GM13976 (cell line): ENCODE measurements at regions not wholly inside any gene's neighbourhood (a gene's known extent, or its start where the extent isn't known, plus 50 kb on each side); places are given as distances from the start of the nearest gene placed in this dataset.

Source experiments
- DNase-seq: peaks from one replicate; pipeline ENCODE4 v3.0.0; 2012; ENCODE audit warnings: low spot score
- in situ Hi-C: fragments of 300-500 bp; cut with MboI; formaldehyde crosslinking; loops from one replicate; pipeline ENCODE4 v1.12.0; 2022; ENCODE audit warnings: low sequenced_read_pairs, mixed read lengths, inconsistent platforms; ENCODE audit not compliant: unreplicated experiment
- TF ChIP-seq, protein P1 (sequence below): IDR thresholded peaks from 2 replicates; pipeline ENCODE4 v1.5.1; 2012; ENCODE audit warnings: borderline replicate concordance, mild to moderate bottlenecking; ENCODE audit not compliant: insufficient read depth; ENCODE audit errors: extremely low read depth, missing control alignments, control extremely low read depth

DNA sequence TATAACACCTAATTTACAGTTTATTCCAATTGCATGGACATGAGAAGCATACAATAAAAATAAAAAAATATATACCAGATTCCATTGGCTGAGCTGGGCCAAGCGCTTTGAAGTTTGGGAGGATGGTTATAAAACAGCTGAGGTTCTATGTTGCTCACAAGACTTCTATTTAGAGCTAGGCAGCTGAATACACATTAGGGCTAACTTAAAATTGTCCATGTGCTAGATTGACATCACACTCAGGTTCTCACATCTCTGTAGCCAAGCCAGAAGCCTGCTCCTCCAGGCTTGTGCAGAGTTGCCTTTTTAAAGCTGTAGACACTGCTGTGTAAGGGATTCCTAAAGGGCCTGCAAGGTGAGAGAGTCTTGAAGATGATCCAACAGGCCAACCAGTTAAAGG is 871.1 kb upstream of the FANCL start:
- DNase-seq: no peak
- in situ Hi-C loops: no loop called here
- TF ChIP-seq, protein P1, sequence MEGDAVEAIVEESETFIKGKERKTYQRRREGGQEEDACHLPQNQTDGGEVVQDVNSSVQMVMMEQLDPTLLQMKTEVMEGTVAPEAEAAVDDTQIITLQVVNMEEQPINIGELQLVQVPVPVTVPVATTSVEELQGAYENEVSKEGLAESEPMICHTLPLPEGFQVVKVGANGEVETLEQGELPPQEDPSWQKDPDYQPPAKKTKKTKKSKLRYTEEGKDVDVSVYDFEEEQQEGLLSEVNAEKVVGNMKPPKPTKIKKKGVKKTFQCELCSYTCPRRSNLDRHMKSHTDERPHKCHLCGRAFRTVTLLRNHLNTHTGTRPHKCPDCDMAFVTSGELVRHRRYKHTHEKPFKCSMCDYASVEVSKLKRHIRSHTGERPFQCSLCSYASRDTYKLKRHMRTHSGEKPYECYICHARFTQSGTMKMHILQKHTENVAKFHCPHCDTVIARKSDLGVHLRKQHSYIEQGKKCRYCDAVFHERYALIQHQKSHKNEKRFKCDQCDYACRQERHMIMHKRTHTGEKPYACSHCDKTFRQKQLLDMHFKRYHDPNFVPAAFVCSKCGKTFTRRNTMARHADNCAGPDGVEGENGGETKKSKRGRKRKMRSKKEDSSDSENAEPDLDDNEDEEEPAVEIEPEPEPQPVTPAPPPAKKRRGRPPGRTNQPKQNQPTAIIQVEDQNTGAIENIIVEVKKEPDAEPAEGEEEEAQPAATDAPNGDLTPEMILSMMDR: no peak

DNA sequence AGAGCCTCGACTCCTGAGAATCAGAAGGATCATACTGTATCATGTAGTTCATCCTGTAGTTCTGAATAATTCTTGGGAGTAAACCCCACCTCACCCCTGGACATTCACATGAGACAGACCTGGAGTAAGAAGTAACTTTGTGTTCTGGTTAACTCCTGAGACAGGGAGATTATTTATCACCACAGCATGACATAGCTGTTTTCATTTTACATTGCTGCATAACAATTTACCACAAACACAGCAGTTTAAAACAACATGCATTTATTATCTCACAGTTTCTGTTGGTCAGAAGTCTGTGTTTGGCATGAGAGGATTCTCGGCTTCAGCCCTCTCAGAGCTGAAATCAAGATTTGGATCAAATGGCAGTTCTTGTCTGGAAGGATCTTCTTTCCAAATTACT is 855.8 kb upstream of the FANCL start:
- in situ Hi-C loops: no loop called here
- TF ChIP-seq, protein P1: no peak
- DNase-seq: no peak

DNA sequence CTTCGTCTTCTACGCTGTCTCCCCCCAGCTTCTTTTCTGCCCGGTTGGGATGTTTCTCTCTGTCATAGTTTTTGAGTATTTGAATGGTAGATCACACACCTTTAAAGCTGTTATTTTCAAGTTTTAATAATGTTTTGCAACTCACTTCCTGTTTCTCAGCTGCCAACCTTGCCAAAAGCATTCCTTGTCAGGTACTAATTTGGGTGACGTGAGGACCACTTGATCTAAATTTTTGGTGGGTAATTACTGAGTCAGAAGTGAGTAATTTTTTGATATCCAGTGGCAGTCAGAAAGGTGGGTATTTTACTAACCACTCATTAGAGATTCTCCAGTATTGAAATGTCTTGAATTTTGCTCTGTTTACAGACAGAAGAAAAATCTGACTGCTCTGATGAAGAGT is 852.4 kb upstream of the FANCL start:
- in situ Hi-C loops: no loop called here
- TF ChIP-seq, protein P1: no peak
- DNase-seq: no peak

DNA sequence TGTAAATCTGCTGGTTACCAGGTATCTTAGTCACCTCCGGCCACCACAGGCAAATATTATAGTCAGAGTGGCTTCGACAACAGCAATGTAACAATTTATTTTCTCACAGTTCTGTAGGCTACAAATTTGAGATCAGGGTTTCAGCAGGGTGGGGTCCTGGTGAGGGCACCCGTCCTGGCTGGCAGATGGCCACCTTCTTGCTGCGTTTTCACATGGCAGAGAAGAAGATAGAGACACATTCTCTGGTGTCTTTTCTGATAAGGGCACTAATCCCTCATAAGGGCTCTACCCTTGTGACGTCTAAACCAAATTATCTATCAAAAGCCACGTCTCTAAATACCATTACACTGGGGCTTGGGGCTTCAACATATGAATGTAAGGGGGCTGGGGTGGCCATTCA is 843.2 kb upstream of the FANCL start:
- no peak for DNase-seq
- in situ Hi-C loops: no loop called here

DNA sequence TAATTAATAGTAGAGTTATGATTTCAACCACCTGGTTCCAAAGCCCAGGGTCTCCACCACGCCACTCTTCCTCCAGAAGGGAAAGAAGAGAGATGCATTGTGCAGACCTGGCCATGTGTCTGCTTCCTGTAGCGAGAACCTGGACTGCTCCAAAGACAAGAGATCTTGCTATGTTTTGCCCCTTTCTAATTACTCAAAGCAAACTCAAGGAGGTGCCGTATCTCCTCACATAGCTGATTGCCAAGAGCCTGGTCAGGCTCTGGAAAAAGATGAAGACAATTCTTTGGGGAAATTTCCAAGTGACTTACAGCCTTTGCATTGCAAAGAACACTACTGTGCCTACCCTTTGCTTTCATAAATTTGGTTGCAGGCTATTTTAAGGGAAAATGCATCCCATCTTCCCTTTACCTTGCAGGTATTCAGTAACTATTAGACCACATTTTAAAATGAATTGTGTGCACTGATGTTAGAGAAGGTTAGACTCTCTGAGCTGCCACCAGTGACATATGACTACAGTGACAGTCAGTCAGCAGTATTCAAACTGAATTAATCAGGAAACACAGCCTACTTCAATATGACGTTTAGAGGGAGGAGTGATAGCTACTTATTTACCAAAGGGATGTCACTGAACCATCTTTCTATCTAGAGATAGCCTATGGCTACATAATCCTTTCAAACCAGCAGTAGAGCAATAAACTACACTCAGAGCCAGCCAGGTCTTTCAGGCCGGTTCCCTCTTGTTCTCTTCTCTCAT is 842.1 kb upstream of the FANCL start:
- TF ChIP-seq, protein P1: no peak
- no peak for DNase-seq
- in situ Hi-C loops: no loop called here

More for the DNA sequence above, 843.2 kb upstream of the FANCL start:
- TF ChIP-seq, protein P1: no peak

DNA sequence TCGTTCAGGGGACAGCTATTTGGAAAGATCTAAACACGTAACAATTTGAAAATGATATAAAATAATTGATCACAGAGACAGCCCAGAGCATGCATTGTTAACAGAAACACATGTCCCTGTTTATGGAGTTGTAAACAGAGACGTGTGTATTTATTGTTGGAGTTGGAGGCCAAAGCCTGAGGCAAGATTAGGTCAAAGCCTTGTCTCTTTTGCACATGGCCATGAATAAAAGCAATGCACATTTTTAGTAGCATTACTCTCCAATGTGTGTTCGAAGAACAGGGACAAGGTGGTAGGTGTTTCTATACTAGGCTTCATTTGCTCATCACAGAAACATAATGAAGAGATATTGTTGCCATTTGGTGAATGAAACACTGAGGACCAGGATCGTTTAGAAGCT is 841.5 kb upstream of the FANCL start:
- no peak for DNase-seq
- in situ Hi-C loops: no loop called here
- TF ChIP-seq, protein P1: no peak
